H1 (cell line): ENCODE measurements at regions not wholly inside any gene's neighbourhood (a gene's known extent, or its start where the extent isn't known, plus 50 kb on each side); places are given as distances from the start of the nearest gene placed in this dataset. TPM values are rescaled to one million over a fixed set of nuclear protein-coding genes. Genes with fewer than 3 reads are reported as not detected.
"Not testable (repeated sequence)": the region's sequence is repeated elsewhere in the genome, so short reads cannot be mapped to it uniquely, and the experiment has no call there.

Source experiments
- CTCF ChIA-PET: fragments of 300-600 bp; sonication (Branson Sonifier 250); formaldehyde crosslinking; loops from one replicate; lab custom pipeline; 2021; ENCODE audit not compliant: partially characterized antibody; lab: Charles Lee
- POLR2A ChIA-PET: fragments of 300-600 bp; sonication (Branson Sonifier 250); formaldehyde crosslinking; loops from one replicate; lab custom pipeline; 2021; ENCODE audit warnings: inconsistent platforms; ENCODE audit not compliant: partially characterized antibody; lab: Charles Lee
- DNase-seq, 2 experiments: peaks; one replicate each; pipeline versions ENCODE4 v3.0.0 to v3.0.0-alpha.2; 2010 to 2022; ENCODE audit warnings: low spot score in 2 of 2, low read depth in 1 of 2, mixed read lengths in 1 of 2
- FAIRE-seq: peaks from 2 replicates; lab custom pipeline; 2011; peaks lifted over from hg19 to GRCh38; lab: Jason Lieb, UNC
- H2AFZ ChIP-seq: 2 replicates; pipeline ENCODE4 v1.8.1; 2012; ENCODE audit warnings: low read length, inconsistent platforms
- H2AK5ac ChIP-seq: 2 replicates; pipeline ENCODE4 v1.6.1; 2013; ENCODE audit warnings: low read depth, low read length
- H2BK120ac ChIP-seq: replicated peaks from 2 replicates; pipeline ENCODE3; 2013; ENCODE audit warnings: low read depth, low read length, inconsistent platforms
- H2BK12ac ChIP-seq: 2 replicates; pipeline ENCODE4 v1.6.1; 2013; ENCODE audit warnings: low read depth, low read length
- H2BK15ac ChIP-seq: 2 replicates; pipeline ENCODE4 v1.6.1; 2013; ENCODE audit warnings: low read length
- H2BK20ac ChIP-seq: 2 replicates; pipeline ENCODE4 v1.6.1; 2013; ENCODE audit warnings: low read length
- H2BK5ac ChIP-seq: 2 replicates; pipeline ENCODE4 v1.6.1; 2013; ENCODE audit warnings: low read depth, low read length
- H3K14ac ChIP-seq: 2 replicates; pipeline ENCODE4 v1.6.1; 2013; ENCODE audit warnings: inconsistent platforms; ENCODE audit not compliant: insufficient read length
- H3K18ac ChIP-seq: 2 replicates; pipeline ENCODE4 v1.6.1; 2013; ENCODE audit warnings: low read length; ENCODE audit errors: extremely low read depth
- H3K23ac ChIP-seq: 2 replicates; pipeline ENCODE4 v1.6.1; 2013; ENCODE audit warnings: inconsistent platforms; ENCODE audit not compliant: insufficient read length
- H3K23me2 ChIP-seq: 2 replicates; pipeline ENCODE4 v1.6.1; 2013; ENCODE audit warnings: low read depth, low read length
- H3K27ac ChIP-seq: 2 replicates; pipeline ENCODE4 v1.6.1; 2011; ENCODE audit warnings: low read depth, low read length, inconsistent platforms
- H3K27me3 ChIP-seq, 4 experiments: replicated peaks in 1 of 4; 1 replicate in 1 of 4; 2 replicates in 3 of 4; pipeline versions ENCODE4 v1.6.1 to v1.8.1; 2011 to 2013; ENCODE audit warnings: low read length in 3 of 4, mild to moderate bottlenecking in 3 of 4, inconsistent platforms in 2 of 4, mixed read lengths in 2 of 4, moderate library complexity in 1 of 4; ENCODE audit not compliant: control insufficient read depth in 3 of 4, insufficient read depth in 3 of 4; ENCODE audit errors: extremely low read depth in 1 of 4
- H3K36me3 ChIP-seq, 4 experiments: 2 replicates each; pipeline versions ENCODE4 v1.6.1 to v1.8.1; 2011 to 2013; ENCODE audit warnings: mild to moderate bottlenecking in 4 of 4, low read length in 3 of 4, moderate library complexity in 2 of 4, control low read depth in 1 of 4, inconsistent platforms in 1 of 4; ENCODE audit not compliant: insufficient read depth in 4 of 4, control insufficient read depth in 2 of 4
- H3K4ac ChIP-seq: replicated peaks from 2 replicates; pipeline ENCODE3; 2013; ENCODE audit warnings: low read length, low read depth, mixed read lengths, inconsistent platforms; ENCODE audit not compliant: insufficient read length
- H3K4me1 ChIP-seq, 4 experiments: replicated peaks in 1 of 4; 1 replicate in 1 of 4; 2 replicates in 3 of 4; pipeline versions ENCODE4 v1.6.1 to v1.8.1; 2011 to 2013; ENCODE audit warnings: low read length in 3 of 4, inconsistent platforms in 2 of 4, mixed read lengths in 1 of 4; ENCODE audit not compliant: insufficient read depth in 4 of 4, control insufficient read depth in 3 of 4
- H3K4me2 ChIP-seq, 2 experiments: 2 replicates each; pipeline versions ENCODE4 v1.6.1 to v1.8.1; 2011 to 2013; ENCODE audit warnings: low read depth in 2 of 2, low read length in 2 of 2, control low read depth in 1 of 2, inconsistent platforms in 1 of 2, mild to moderate bottlenecking in 1 of 2; ENCODE audit not compliant: insufficient read depth in 1 of 2
- H3K4me3 ChIP-seq, 4 experiments: fragments of 200-600, 300-600 bp in 1 of 4; sonication (generic), shearing (Covaris generic), sonication (Bioruptor Twin) in 1 of 4; 2 replicates each; pipeline versions ENCODE4 v1.5.1 to v1.8.1; 2011 to 2016; ENCODE audit warnings: low read length in 4 of 4, low read depth in 3 of 4, control low read depth in 2 of 4, inconsistent platforms in 2 of 4, mild to moderate bottlenecking in 2 of 4, mixed read lengths in 1 of 4, moderate library complexity in 1 of 4; ENCODE audit not compliant: insufficient read depth in 2 of 4; ENCODE audit errors: extremely low read depth in 1 of 4
- H3K56ac ChIP-seq: replicated peaks from 2 replicates; pipeline ENCODE3; 2013; ENCODE audit warnings: low read depth, mild to moderate bottlenecking, mixed read lengths, low read length, inconsistent platforms; ENCODE audit not compliant: insufficient read length
- H3K79me1 ChIP-seq: 2 replicates; pipeline ENCODE4 v1.6.1; 2013; ENCODE audit warnings: low read depth, low read length, control low read depth
- H3K79me2 ChIP-seq, 2 experiments: 2 replicates each; pipeline versions ENCODE4 v1.6.1 to v1.8.1; 2012 to 2013; ENCODE audit warnings: low read length in 2 of 2, mild to moderate bottlenecking in 2 of 2, inconsistent platforms in 1 of 2; ENCODE audit not compliant: insufficient read depth in 2 of 2, control insufficient read depth in 1 of 2
- H3K9ac ChIP-seq, 4 experiments: replicated peaks in 1 of 4; 1 replicate in 1 of 4; 2 replicates in 3 of 4; pipeline versions ENCODE4 v1.6.1 to v1.8.1; 2011 to 2013; ENCODE audit warnings: low read depth in 3 of 4, low read length in 3 of 4, control low read depth in 2 of 4, mild to moderate bottlenecking in 2 of 4, moderate library complexity in 2 of 4, inconsistent platforms in 1 of 4; ENCODE audit errors: extremely low read depth in 1 of 4
- H3K9me3 ChIP-seq, 2 experiments: 2 replicates each; pipeline versions ENCODE4 v1.6.1 to v1.8.1; 2012 to 2013; ENCODE audit warnings: mild to moderate bottlenecking in 2 of 2, moderate library complexity in 2 of 2, control low read depth in 1 of 2, inconsistent platforms in 1 of 2, low read depth in 1 of 2, low read length in 1 of 2, mixed read lengths in 1 of 2; ENCODE audit not compliant: insufficient read depth in 2 of 2
- H4K20me1 ChIP-seq, 2 experiments: replicated peaks in 1 of 2; 2 replicates each; pipeline versions ENCODE3 to v1.8.1; 2011 to 2013; ENCODE audit warnings: inconsistent platforms in 2 of 2, low read length in 2 of 2, mild to moderate bottlenecking in 1 of 2; ENCODE audit not compliant: insufficient read depth in 2 of 2, control insufficient read depth in 1 of 2
- H4K5ac ChIP-seq: 2 replicates; pipeline ENCODE4 v1.6.1; 2013; ENCODE audit warnings: low read length, low read depth, mixed read lengths, inconsistent platforms; ENCODE audit not compliant: insufficient read length
- H4K8ac ChIP-seq: 2 replicates; pipeline ENCODE4 v1.8.0; 2013; ENCODE audit warnings: mild to moderate bottlenecking, moderate library complexity, low read length, inconsistent platforms; ENCODE audit not compliant: insufficient read depth; ENCODE audit errors: extremely low read depth
- H4K91ac ChIP-seq: replicated peaks from 2 replicates; pipeline ENCODE3; 2013; ENCODE audit warnings: low read length, mixed read lengths, inconsistent platforms; ENCODE audit not compliant: insufficient read length
- WGBS, 2 experiments: shearing (Covaris generic) in 1 of 2; methylation state at CpG; one replicate each; pipeline versions ENCODE4 v1.1.6 to v1.1.7; 2013 to 2015; ENCODE audit warnings: low lambda C conversion rate in 2 of 2, mixed read lengths in 2 of 2, inconsistent platforms in 1 of 2, low coverage in 1 of 2, missing lambda C conversion rate in 1 of 2; ENCODE audit not compliant: insufficient replicate concordance in 2 of 2, insufficient coverage in 1 of 2, insufficient read length in 1 of 2; ENCODE audit errors: extremely low coverage in 1 of 2, missing lambda C conversion rate in 1 of 2; 5-methylcytosine and 5-hydroxymethylcytosine counted together
- microRNA-seq, 2 experiments: library from miRNA; unstranded; fragments of <30 nt; microRNA quantifications; one replicate each; pipeline versions ENCODE4 to v1.2.0, GENCODE V29; 2016 to 2020; ENCODE audit warnings: borderline microRNAs expressed in 2 of 2, borderline number of aligned reads in 2 of 2, borderline replicate concordance in 1 of 2
- small RNA-seq: library from polyadenylated mRNA; stranded (forward); fragments of <200 nt; extraction: miRNeasy Mini kit (QIAGEN cat#:217004); gene quantifications from one replicate; pipeline ENCODE3, GENCODE V24; 2013; ENCODE audit not compliant: insufficient read depth

DNA sequence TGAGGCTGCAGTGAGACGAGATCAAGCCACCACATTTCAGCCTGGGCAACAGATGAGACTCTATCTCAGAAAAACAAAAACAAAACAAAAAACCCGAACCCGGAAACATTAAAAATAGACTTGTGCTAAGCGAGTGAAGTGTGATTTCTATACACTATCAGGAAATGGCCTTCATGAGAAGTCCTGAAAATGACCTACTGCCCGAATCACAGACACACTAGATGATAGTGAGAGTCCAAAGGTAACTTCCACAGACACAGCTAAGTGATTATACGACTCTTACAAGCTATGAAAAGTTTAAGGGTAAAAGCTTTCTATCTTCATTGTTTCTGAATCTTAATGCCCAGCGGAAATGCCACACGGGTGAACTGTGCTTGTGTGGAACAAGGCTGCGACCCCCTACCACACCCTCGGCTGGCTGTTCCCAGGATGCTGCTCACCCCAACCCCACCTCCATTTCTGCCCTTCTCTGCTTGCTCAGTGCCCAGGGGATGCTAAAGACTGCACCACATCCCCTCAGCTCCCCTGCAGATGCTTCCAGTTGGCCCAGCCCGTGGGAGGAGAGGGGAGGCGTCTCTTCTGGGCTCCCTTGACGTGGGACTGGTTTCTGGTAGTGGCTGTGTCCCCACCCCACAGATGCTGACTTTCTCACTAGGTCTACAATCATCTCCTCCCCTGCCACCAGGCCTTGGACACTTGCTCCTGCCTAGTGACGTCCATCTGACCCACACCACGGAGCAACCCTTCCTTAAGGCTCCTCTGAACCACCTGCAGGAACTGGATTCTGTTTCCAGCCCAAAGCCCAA is 49.7 kb upstream of the LPCAT1 start:
- not testable (repeated sequence) for H2BK120ac ChIP-seq, H2BK5ac ChIP-seq, H3K23me2 ChIP-seq, H3K27me3 ChIP-seq, FAIRE-seq, H2BK20ac ChIP-seq, H3K27ac ChIP-seq, H3K56ac ChIP-seq, DNase-seq, H3K18ac ChIP-seq, H3K9ac ChIP-seq, H3K4me3 ChIP-seq, H4K5ac ChIP-seq, H4K20me1 ChIP-seq, H3K79me1 ChIP-seq, H2AK5ac ChIP-seq, H2BK12ac ChIP-seq, H4K91ac ChIP-seq, H3K14ac ChIP-seq, H3K4ac ChIP-seq, H3K79me2 ChIP-seq, H3K4me1 ChIP-seq, H2AFZ ChIP-seq, H4K8ac ChIP-seq, H3K4me2 ChIP-seq, H3K23ac ChIP-seq, H2BK15ac ChIP-seq
- POLR2A ChIA-PET: interaction anchor here (1.2 kb wide), 1 partner anchor 8 kb away, joined by 3 read pairs; no protein-coding TSS in a partner anchor
- Histone ChIP-seq H3K9me3 (peaks cover 11 to 14% of the 10 kb centered on the region in 2 experiments; a peak in 2 of 4 replicates), H3K36me3 (peaks cover 0 to 51% (median 15%) of the 10 kb centered on the region in 4 experiments; a peak in 6 of 8 replicates)
- CTCF ChIA-PET: interaction anchor here (0.7 kb wide), 1 partner anchor 258 kb away, joined by 3 read pairs; no protein-coding TSS in a partner anchor
- WGBS, 2 experiments: 87% methylated on average over 15 of the region's 15 CpGs; no CpG with 5 or more reads in 1 of the 2 experiments

Small RNA genes lying in the stretch of these regions (microRNA-seq; reads per million reads assigned to microRNA genes)
- 0 reads per million in 2 experiments for gene MIR4277

Small RNA genes lying in the stretch of these regions (small RNA-seq; reads per million reads assigned to genes)
- gene AC091849.1: not detected
- gene MIR4277: not detected
